Mucosa of descending colon (tissue), 3 donors: ENCODE measurements at regions not wholly inside any gene's neighbourhood (a gene's known extent, or its start where the extent isn't known, plus 50 kb on each side); places are given as distances from the start of the nearest gene placed in this dataset.

Source experiments
- ATAC-seq: fragments of 200-7000 bp; cut with Tn5 transposase; one replicate; pipeline ENCODE4 v1.9.1; 2020; ENCODE audit warnings: mild to moderate bottlenecking, moderate library complexity
- DNase-seq, 3 donors: peaks; one replicate each; pipeline ENCODE4 v3.0.0-alpha.2; 2020
- H3K36me3 ChIP-seq: fragments of 200-600 bp; one replicate; pipeline ENCODE4 v1.8.0; 2021; ENCODE audit warnings: low read depth, mild to moderate bottlenecking
- H3K4me1 ChIP-seq: fragments of 200-600 bp; one replicate; pipeline ENCODE4 v1.8.0; 2021; ENCODE audit warnings: low read depth, mild to moderate bottlenecking
- H3K4me3 ChIP-seq: fragments of 200-600 bp; one replicate; pipeline ENCODE4 v1.8.0; 2021; ENCODE audit warnings: mild to moderate bottlenecking
- H3K9me3 ChIP-seq: fragments of 200-600 bp; one replicate; pipeline ENCODE4 v1.8.0; 2021; ENCODE audit warnings: mild to moderate bottlenecking
- intact Hi-C, 2 donors: fragments of 100-400 bp; cut with DNase I in 1 of 2; cut with micrococcal nuclease in 1 of 2; formaldehyde crosslinking; loops; one replicate each; pipeline versions ENCODE4 v1.11.0 to v1.11.1; 2022; cut with DNase I, micrococcal nuclease
- TF ChIP-seq, protein P1 (sequence below): fragments of 200-600 bp; IDR thresholded peaks from one replicate; pipeline ENCODE4 v1.8.0; 2022; ENCODE audit warnings: antibody characterized with exemption, mild to moderate bottlenecking
- donor health status: DM: no; HTN: no; CAD: no; lungs with moderate emphysema.
- donor health status: DM: no; HTN: no; CAD: no.
- donor health status: DM: no; HTN: yes; CAD: no.

GRCh38 chr6:170068496-170068895, 222.4 kb downstream of the DLL1 start:
- DNase-seq, result peak in 1 of 3 donors; percentile 19
- Histone ChIP-seq H3K9me3 (no peaks in the 10 kb centered on the region), H3K36me3 (no peaks in the 10 kb centered on the region), H3K4me1 (no peaks in the 10 kb centered on the region), H3K4me3 (no peak overlapping the region)
- no peak for ATAC-seq
- intact Hi-C loops, result no loop called here
- TF ChIP-seq, protein P1, sequence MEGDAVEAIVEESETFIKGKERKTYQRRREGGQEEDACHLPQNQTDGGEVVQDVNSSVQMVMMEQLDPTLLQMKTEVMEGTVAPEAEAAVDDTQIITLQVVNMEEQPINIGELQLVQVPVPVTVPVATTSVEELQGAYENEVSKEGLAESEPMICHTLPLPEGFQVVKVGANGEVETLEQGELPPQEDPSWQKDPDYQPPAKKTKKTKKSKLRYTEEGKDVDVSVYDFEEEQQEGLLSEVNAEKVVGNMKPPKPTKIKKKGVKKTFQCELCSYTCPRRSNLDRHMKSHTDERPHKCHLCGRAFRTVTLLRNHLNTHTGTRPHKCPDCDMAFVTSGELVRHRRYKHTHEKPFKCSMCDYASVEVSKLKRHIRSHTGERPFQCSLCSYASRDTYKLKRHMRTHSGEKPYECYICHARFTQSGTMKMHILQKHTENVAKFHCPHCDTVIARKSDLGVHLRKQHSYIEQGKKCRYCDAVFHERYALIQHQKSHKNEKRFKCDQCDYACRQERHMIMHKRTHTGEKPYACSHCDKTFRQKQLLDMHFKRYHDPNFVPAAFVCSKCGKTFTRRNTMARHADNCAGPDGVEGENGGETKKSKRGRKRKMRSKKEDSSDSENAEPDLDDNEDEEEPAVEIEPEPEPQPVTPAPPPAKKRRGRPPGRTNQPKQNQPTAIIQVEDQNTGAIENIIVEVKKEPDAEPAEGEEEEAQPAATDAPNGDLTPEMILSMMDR, result no peak

- intact Hi-C loops, result no loop called here
- TF ChIP-seq, protein P1, result no peak
- ATAC-seq (no peak), DNase-seq (peak in 1 of 3 donors; percentile 37)
- H3K4me3 ChIP-seq, result no peak overlapping the region
- H3K9me3 ChIP-seq, result no peaks in the 10 kb centered on the region
- H3K4me1 ChIP-seq, result no peaks in the 10 kb centered on the region
- H3K36me3 ChIP-seq, result no peaks in the 10 kb centered on the region
Observed at GRCh38 chr6:170067923-170068360, 222.9 kb downstream of the DLL1 start.

GRCh38 chr6:170067181-170067641, 223.7 kb downstream of the DLL1 start:
- Histone ChIP-seq H3K4me1 (no peaks in the 10 kb centered on the region), H3K9me3 (no peaks in the 10 kb centered on the region), H3K36me3 (no peaks in the 10 kb centered on the region), H3K4me3 (no peak overlapping the region)
- ATAC-seq (no peak), DNase-seq (no peak)
- intact Hi-C loops, result no loop called here
- TF ChIP-seq, protein P1, result no peak

GRCh38 chr6:170066679-170067078, 224.2 kb downstream of the DLL1 start:
- H3K9me3 ChIP-seq, result no peaks in the 10 kb centered on the region
- H3K4me3 ChIP-seq, result no peak overlapping the region
- H3K36me3 ChIP-seq, result no peaks in the 10 kb centered on the region
- TF ChIP-seq, protein P1, result no peak
- ATAC-seq (no peak), DNase-seq (no peak)
- H3K4me1 ChIP-seq, result no peaks in the 10 kb centered on the region
- intact Hi-C loops, result no loop called here

- no peaks in the 10 kb centered on the region for H3K4me1 ChIP-seq
- TF ChIP-seq, protein P1, result no peak
- peak in 1 of 3 donors; percentile 17 for DNase-seq
- no peak overlapping the region for H3K4me3 ChIP-seq
- no peak for ATAC-seq
- no peaks in the 10 kb centered on the region for H3K36me3 ChIP-seq
- intact Hi-C loops, result no loop called here
- no peaks in the 10 kb centered on the region for H3K9me3 ChIP-seq
Observed at GRCh38 chr6:170063851-170064602, 226.9 kb downstream of the DLL1 start.
